Esophagus squamous epithelium (tissue), 4 donors: ENCODE measurements at regions not wholly inside any gene's neighbourhood (a gene's known extent, or its start where the extent isn't known, plus 50 kb on each side); places are given as distances from the start of the nearest gene placed in this dataset.

Source experiments
- POLR2A ChIP-seq, 4 donors: fragments of 450-650 bp; IDR thresholded peaks; one replicate each; pipeline ENCODE4 v1.6.1; 2017; ENCODE audit warnings: antibody characterized with exemption in 4 of 4, mild to moderate bottlenecking in 4 of 4, moderate library complexity in 3 of 4
- TF ChIP-seq, protein P1 (sequence below), 6 experiments: fragments of 450-650 bp in 4 of 6; fragments of 200-600 bp in 2 of 6; sonication (generic) in 2 of 6; IDR thresholded peaks; one replicate each; pipeline ENCODE4 v1.5.1; 2016 to 2019; ENCODE audit warnings: antibody characterized with exemption in 6 of 6, mild to moderate bottlenecking in 4 of 6, moderate library complexity in 4 of 6

DNA sequence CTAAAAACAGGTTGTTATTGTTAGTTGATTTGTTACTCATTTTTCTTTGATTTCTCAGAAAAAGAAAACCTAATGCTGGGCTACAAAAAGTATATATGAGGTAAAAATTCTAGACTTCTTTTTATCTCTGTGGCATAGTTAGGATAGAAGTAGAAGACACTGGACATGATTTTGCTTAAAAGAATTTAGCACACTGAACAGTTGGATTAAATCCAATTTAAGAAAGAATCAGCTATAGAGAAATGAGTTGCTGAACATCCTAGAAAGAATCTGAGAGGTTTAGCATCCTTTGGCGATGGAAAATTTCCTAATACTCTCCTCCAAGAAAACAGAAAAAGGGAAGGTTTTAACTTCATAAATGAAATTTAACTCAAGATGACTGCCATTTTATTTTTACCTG lies 259.7 kb downstream of the TBL1XR1 start:
- TF ChIP-seq, protein P1, sequence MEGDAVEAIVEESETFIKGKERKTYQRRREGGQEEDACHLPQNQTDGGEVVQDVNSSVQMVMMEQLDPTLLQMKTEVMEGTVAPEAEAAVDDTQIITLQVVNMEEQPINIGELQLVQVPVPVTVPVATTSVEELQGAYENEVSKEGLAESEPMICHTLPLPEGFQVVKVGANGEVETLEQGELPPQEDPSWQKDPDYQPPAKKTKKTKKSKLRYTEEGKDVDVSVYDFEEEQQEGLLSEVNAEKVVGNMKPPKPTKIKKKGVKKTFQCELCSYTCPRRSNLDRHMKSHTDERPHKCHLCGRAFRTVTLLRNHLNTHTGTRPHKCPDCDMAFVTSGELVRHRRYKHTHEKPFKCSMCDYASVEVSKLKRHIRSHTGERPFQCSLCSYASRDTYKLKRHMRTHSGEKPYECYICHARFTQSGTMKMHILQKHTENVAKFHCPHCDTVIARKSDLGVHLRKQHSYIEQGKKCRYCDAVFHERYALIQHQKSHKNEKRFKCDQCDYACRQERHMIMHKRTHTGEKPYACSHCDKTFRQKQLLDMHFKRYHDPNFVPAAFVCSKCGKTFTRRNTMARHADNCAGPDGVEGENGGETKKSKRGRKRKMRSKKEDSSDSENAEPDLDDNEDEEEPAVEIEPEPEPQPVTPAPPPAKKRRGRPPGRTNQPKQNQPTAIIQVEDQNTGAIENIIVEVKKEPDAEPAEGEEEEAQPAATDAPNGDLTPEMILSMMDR (IDR thresholded peaks at IDR 0.05): no peak
- TF ChIP-seq POLR2A (IDR thresholded peaks at IDR 0.05): no peak
